H1 (cell line): ENCODE measurements at regions not wholly inside any gene's neighbourhood (a gene's known extent, or its start where the extent isn't known, plus 50 kb on each side); places are given as distances from the start of the nearest gene placed in this dataset.

ENCODE experiments used
- CTCF ChIA-PET: fragments of 300-600 bp; sonication (Branson Sonifier 250); formaldehyde crosslinking; loops from one replicate; lab custom pipeline; 2021; ENCODE audit not compliant: partially characterized antibody; lab: Charles Lee
- POLR2A ChIA-PET: fragments of 300-600 bp; sonication (Branson Sonifier 250); formaldehyde crosslinking; loops from one replicate; lab custom pipeline; 2021; ENCODE audit warnings: inconsistent platforms; ENCODE audit not compliant: partially characterized antibody; lab: Charles Lee
- DNase-seq, 2 experiments: peaks; one replicate each; pipeline versions ENCODE4 v3.0.0 to v3.0.0-alpha.2; 2010 to 2022; ENCODE audit warnings: low spot score in 2 of 2, low read depth in 1 of 2, mixed read lengths in 1 of 2
- FAIRE-seq: peaks from 2 replicates; lab custom pipeline; 2011; peaks lifted over from hg19 to GRCh38; lab: Jason Lieb, UNC
- H2AFZ ChIP-seq: 2 replicates; pipeline ENCODE4 v1.8.1; 2012; ENCODE audit warnings: low read length, inconsistent platforms
- H2AK5ac ChIP-seq: 2 replicates; pipeline ENCODE4 v1.6.1; 2013; ENCODE audit warnings: low read depth, low read length
- H2BK120ac ChIP-seq: replicated peaks from 2 replicates; pipeline ENCODE3; 2013; ENCODE audit warnings: low read depth, low read length, inconsistent platforms
- H2BK12ac ChIP-seq: 2 replicates; pipeline ENCODE4 v1.6.1; 2013; ENCODE audit warnings: low read depth, low read length
- H2BK15ac ChIP-seq: 2 replicates; pipeline ENCODE4 v1.6.1; 2013; ENCODE audit warnings: low read length
- H2BK20ac ChIP-seq: 2 replicates; pipeline ENCODE4 v1.6.1; 2013; ENCODE audit warnings: low read length
- H2BK5ac ChIP-seq: 2 replicates; pipeline ENCODE4 v1.6.1; 2013; ENCODE audit warnings: low read depth, low read length
- H3K14ac ChIP-seq: 2 replicates; pipeline ENCODE4 v1.6.1; 2013; ENCODE audit warnings: inconsistent platforms; ENCODE audit not compliant: insufficient read length
- H3K18ac ChIP-seq: 2 replicates; pipeline ENCODE4 v1.6.1; 2013; ENCODE audit warnings: low read length; ENCODE audit errors: extremely low read depth
- H3K23ac ChIP-seq: 2 replicates; pipeline ENCODE4 v1.6.1; 2013; ENCODE audit warnings: inconsistent platforms; ENCODE audit not compliant: insufficient read length
- H3K23me2 ChIP-seq: 2 replicates; pipeline ENCODE4 v1.6.1; 2013; ENCODE audit warnings: low read depth, low read length
- H3K27ac ChIP-seq: 2 replicates; pipeline ENCODE4 v1.6.1; 2011; ENCODE audit warnings: low read depth, low read length, inconsistent platforms
- H3K27me3 ChIP-seq, 4 experiments: replicated peaks in 1 of 4; 1 replicate in 1 of 4; 2 replicates in 3 of 4; pipeline versions ENCODE4 v1.6.1 to v1.8.1; 2011 to 2013; ENCODE audit warnings: low read length in 3 of 4, mild to moderate bottlenecking in 3 of 4, inconsistent platforms in 2 of 4, mixed read lengths in 2 of 4, moderate library complexity in 1 of 4; ENCODE audit not compliant: control insufficient read depth in 3 of 4, insufficient read depth in 3 of 4; ENCODE audit errors: extremely low read depth in 1 of 4
- H3K36me3 ChIP-seq, 4 experiments: 2 replicates each; pipeline versions ENCODE4 v1.6.1 to v1.8.1; 2011 to 2013; ENCODE audit warnings: mild to moderate bottlenecking in 4 of 4, low read length in 3 of 4, moderate library complexity in 2 of 4, control low read depth in 1 of 4, inconsistent platforms in 1 of 4; ENCODE audit not compliant: insufficient read depth in 4 of 4, control insufficient read depth in 2 of 4
- H3K4ac ChIP-seq: replicated peaks from 2 replicates; pipeline ENCODE3; 2013; ENCODE audit warnings: low read length, low read depth, mixed read lengths, inconsistent platforms; ENCODE audit not compliant: insufficient read length
- H3K4me1 ChIP-seq, 4 experiments: replicated peaks in 1 of 4; 1 replicate in 1 of 4; 2 replicates in 3 of 4; pipeline versions ENCODE4 v1.6.1 to v1.8.1; 2011 to 2013; ENCODE audit warnings: low read length in 3 of 4, inconsistent platforms in 2 of 4, mixed read lengths in 1 of 4; ENCODE audit not compliant: insufficient read depth in 4 of 4, control insufficient read depth in 3 of 4
- H3K4me2 ChIP-seq, 2 experiments: 2 replicates each; pipeline versions ENCODE4 v1.6.1 to v1.8.1; 2011 to 2013; ENCODE audit warnings: low read depth in 2 of 2, low read length in 2 of 2, control low read depth in 1 of 2, inconsistent platforms in 1 of 2, mild to moderate bottlenecking in 1 of 2; ENCODE audit not compliant: insufficient read depth in 1 of 2
- H3K4me3 ChIP-seq, 4 experiments: fragments of 200-600, 300-600 bp in 1 of 4; sonication (generic), shearing (Covaris generic), sonication (Bioruptor Twin) in 1 of 4; 2 replicates each; pipeline versions ENCODE4 v1.5.1 to v1.8.1; 2011 to 2016; ENCODE audit warnings: low read length in 4 of 4, low read depth in 3 of 4, control low read depth in 2 of 4, inconsistent platforms in 2 of 4, mild to moderate bottlenecking in 2 of 4, mixed read lengths in 1 of 4, moderate library complexity in 1 of 4; ENCODE audit not compliant: insufficient read depth in 2 of 4; ENCODE audit errors: extremely low read depth in 1 of 4
- H3K56ac ChIP-seq: replicated peaks from 2 replicates; pipeline ENCODE3; 2013; ENCODE audit warnings: low read depth, mild to moderate bottlenecking, mixed read lengths, low read length, inconsistent platforms; ENCODE audit not compliant: insufficient read length
- H3K79me1 ChIP-seq: 2 replicates; pipeline ENCODE4 v1.6.1; 2013; ENCODE audit warnings: low read depth, low read length, control low read depth
- H3K79me2 ChIP-seq, 2 experiments: 2 replicates each; pipeline versions ENCODE4 v1.6.1 to v1.8.1; 2012 to 2013; ENCODE audit warnings: low read length in 2 of 2, mild to moderate bottlenecking in 2 of 2, inconsistent platforms in 1 of 2; ENCODE audit not compliant: insufficient read depth in 2 of 2, control insufficient read depth in 1 of 2
- H3K9ac ChIP-seq, 4 experiments: replicated peaks in 1 of 4; 1 replicate in 1 of 4; 2 replicates in 3 of 4; pipeline versions ENCODE4 v1.6.1 to v1.8.1; 2011 to 2013; ENCODE audit warnings: low read depth in 3 of 4, low read length in 3 of 4, control low read depth in 2 of 4, mild to moderate bottlenecking in 2 of 4, moderate library complexity in 2 of 4, inconsistent platforms in 1 of 4; ENCODE audit errors: extremely low read depth in 1 of 4
- H3K9me3 ChIP-seq, 2 experiments: 2 replicates each; pipeline versions ENCODE4 v1.6.1 to v1.8.1; 2012 to 2013; ENCODE audit warnings: mild to moderate bottlenecking in 2 of 2, moderate library complexity in 2 of 2, control low read depth in 1 of 2, inconsistent platforms in 1 of 2, low read depth in 1 of 2, low read length in 1 of 2, mixed read lengths in 1 of 2; ENCODE audit not compliant: insufficient read depth in 2 of 2
- H4K20me1 ChIP-seq, 2 experiments: replicated peaks in 1 of 2; 2 replicates each; pipeline versions ENCODE3 to v1.8.1; 2011 to 2013; ENCODE audit warnings: inconsistent platforms in 2 of 2, low read length in 2 of 2, mild to moderate bottlenecking in 1 of 2; ENCODE audit not compliant: insufficient read depth in 2 of 2, control insufficient read depth in 1 of 2
- H4K5ac ChIP-seq: 2 replicates; pipeline ENCODE4 v1.6.1; 2013; ENCODE audit warnings: low read length, low read depth, mixed read lengths, inconsistent platforms; ENCODE audit not compliant: insufficient read length
- H4K8ac ChIP-seq: 2 replicates; pipeline ENCODE4 v1.8.0; 2013; ENCODE audit warnings: mild to moderate bottlenecking, moderate library complexity, low read length, inconsistent platforms; ENCODE audit not compliant: insufficient read depth; ENCODE audit errors: extremely low read depth
- H4K91ac ChIP-seq: replicated peaks from 2 replicates; pipeline ENCODE3; 2013; ENCODE audit warnings: low read length, mixed read lengths, inconsistent platforms; ENCODE audit not compliant: insufficient read length
- CBX5 ChIP-seq: fragments of 300-800, 300-1000 bp; sonication (generic); IDR thresholded peaks from 2 replicates; pipeline ENCODE4 v1.7.1; 2016; ENCODE audit warnings: antibody characterized with exemption, low read length, low read depth
- CHD2 ChIP-seq: IDR thresholded peaks from 2 replicates; pipeline ENCODE4 v1.6.1; 2012; ENCODE audit warnings: low read length, improper control_type of control experiment
- EGR1 ChIP-seq: IDR thresholded peaks from 2 replicates; pipeline ENCODE4 v1.6.1; 2011; ENCODE audit warnings: low read depth, low read length, borderline replicate concordance
- EP300 ChIP-seq, 2 experiments: IDR thresholded peaks; 1 replicate in 1 of 2; 2 replicates in 1 of 2; pipeline ENCODE4 v1.6.1; 2011 to 2012; ENCODE audit warnings: low read depth in 2 of 2, low read length in 2 of 2, mild to moderate bottlenecking in 2 of 2, borderline replicate concordance in 1 of 2, inconsistent platforms in 1 of 2, moderate library complexity in 1 of 2
- FOSL1 ChIP-seq: IDR thresholded peaks from 2 replicates; pipeline ENCODE4 v1.6.1; 2011; ENCODE audit warnings: mild to moderate bottlenecking, low read depth, low read length, moderate library complexity; ENCODE audit not compliant: insufficient read depth
- HDAC2 ChIP-seq, 2 experiments: fragments of 300-600 bp in 1 of 2; sonication (generic) in 1 of 2; IDR thresholded peaks; 2 replicates each; pipeline ENCODE4 v1.6.1; 2011 to 2012; ENCODE audit warnings: low read depth in 2 of 2, low read length in 2 of 2, mild to moderate bottlenecking in 2 of 2, moderate library complexity in 2 of 2, borderline replicate concordance in 1 of 2, inconsistent platforms in 1 of 2
- JUN ChIP-seq: IDR thresholded peaks from 2 replicates; pipeline ENCODE4 v1.6.1; 2011; ENCODE audit warnings: low read depth, mild to moderate bottlenecking, improper control_type of control experiment, low read length
- POLR2A ChIP-seq, 2 experiments: IDR thresholded peaks; 1 replicate in 1 of 2; 2 replicates in 1 of 2; pipeline ENCODE4 v1.6.1; 2011; ENCODE audit warnings: low read depth in 2 of 2, low read length in 2 of 2, mild to moderate bottlenecking in 2 of 2; ENCODE audit errors: control extremely low read depth in 1 of 2
- RXRA ChIP-seq: IDR thresholded peaks from 2 replicates; pipeline ENCODE4 v1.6.1; 2011; ENCODE audit warnings: low read depth, mild to moderate bottlenecking, low read length, moderate library complexity; ENCODE audit not compliant: insufficient read depth
- SUZ12 ChIP-seq: fragments of 200-600 bp; sonication (generic); IDR thresholded peaks from 2 replicates; pipeline ENCODE4 v1.6.1; 2012; ENCODE audit warnings: mild to moderate bottlenecking, inconsistent platforms, low read length, moderate library complexity, mixed read lengths
- TAF7 ChIP-seq: optimal IDR thresholded peaks from 2 replicates; pipeline ENCODE3; 2011; ENCODE audit warnings: low read depth, mild to moderate bottlenecking, inconsistent platforms, low read length, moderate library complexity, borderline replicate concordance
- TBP ChIP-seq: IDR thresholded peaks from 2 replicates; pipeline ENCODE4 v1.6.1; 2011; ENCODE audit warnings: low read depth, low read length, improper control_type of control experiment
- WGBS, 2 experiments: shearing (Covaris generic) in 1 of 2; methylation state at CpG; one replicate each; pipeline versions ENCODE4 v1.1.6 to v1.1.7; 2013 to 2015; ENCODE audit warnings: low lambda C conversion rate in 2 of 2, mixed read lengths in 2 of 2, inconsistent platforms in 1 of 2, low coverage in 1 of 2, missing lambda C conversion rate in 1 of 2; ENCODE audit not compliant: insufficient replicate concordance in 2 of 2, insufficient coverage in 1 of 2, insufficient read length in 1 of 2; ENCODE audit errors: extremely low coverage in 1 of 2, missing lambda C conversion rate in 1 of 2; 5-methylcytosine and 5-hydroxymethylcytosine counted together

- Histone ChIP-seq H4K5ac (no peak overlapping the region), H2BK15ac (no peak overlapping the region), H2BK20ac (no peak overlapping the region), H3K9me3 (no peaks in the 10 kb centered on the region), H4K20me1 (no peaks in the 10 kb centered on the region), H2BK120ac (no peak overlapping the region), H3K4me3 (no peak overlapping the region), H3K27ac (no peak overlapping the region), H3K56ac (no peak overlapping the region), H3K4me1 (no peaks in the 10 kb centered on the region), H3K9ac (no peak overlapping the region), H3K23me2 (no peaks in the 10 kb centered on the region), H2AK5ac (no peak overlapping the region), H2AFZ (no peak overlapping the region), H2BK5ac (no peak overlapping the region), H3K79me2 (no peaks in the 10 kb centered on the region), H3K79me1 (no peaks in the 10 kb centered on the region), H3K36me3 (no peaks in the 10 kb centered on the region), H3K14ac (no peak overlapping the region), H3K4ac (no peak overlapping the region), H3K18ac (no peak overlapping the region), H3K4me2 (no peak overlapping the region), H3K23ac (no peak overlapping the region), H4K8ac (no peak overlapping the region), H3K27me3 (no peaks in the 10 kb centered on the region), H2BK12ac (no peak overlapping the region), H4K91ac (no peak overlapping the region)
- FAIRE-seq (no peak), DNase-seq (no peak)
- ChIA-PET CTCF (interaction anchor here (0.8 to 1.2 kb wide), 4 partner anchors 14 to 410 kb away, joined by 3 to 4 read pairs (median 3); no protein-coding TSS in a partner anchor), POLR2A (no interaction called here)
- 92% methylated on average over 12 of the region's 12 CpGs; no CpG with 5 or more reads in 1 of the 2 experiments for WGBS, 2 experiments
- TF ChIP-seq POLR2A (IDR thresholded peaks at IDR 0.05; ENCODE audit: control extremely low read depth in 1 of 2, low read depth in 2 of 2, low read length in 2 of 2) (no peak), TBP (no peak), FOSL1 (no peak), TAF7 (no peak), RXRA (no peak), CHD2 (no peak), HDAC2 (IDR thresholded peaks at IDR 0.05; ENCODE audit: borderline replicate concordance in 1 of 2, low read depth in 2 of 2, low read length in 2 of 2) (no peak), EGR1 (no peak), JUN (no peak), SUZ12 (no peak), EP300 (IDR thresholded peaks at IDR 0.05; ENCODE audit: borderline replicate concordance in 1 of 2, low read depth in 2 of 2, low read length in 2 of 2) (no peak), CBX5 (no peak)
Measured at GRCh38 chr10:10520491-10521385, 496.9 kb upstream of the CELF2 start.
